ENCODE measurements at regions not wholly inside any gene's neighbourhood (a gene's known extent, or its start where the extent isn't known, plus 50 kb on each side); places are given as distances from the start of the nearest gene placed in this dataset.

- no peak for TF ChIP-seq EZH2 (IDR thresholded peaks at IDR 0.05; ENCODE audit: insufficient read depth, poor library complexity, severe bottlenecking)
- no peak for TF ChIP-seq EZH2phosphoT487 (IDR thresholded peaks at IDR 0.05; ENCODE audit: insufficient read depth, low read depth)
These were observed 808.9 kb upstream of the WWC1 start for GRCh38 chr5:167482555-167482954.
